Neural cell (in vitro differentiated cells): ENCODE measurements at regions not wholly inside any gene's neighbourhood (a gene's known extent, or its start where the extent isn't known, plus 50 kb on each side); places are given as distances from the start of the nearest gene placed in this dataset.

Experiments
- H2AFZ ChIP-seq: fragments of 200-600, 300-800 bp; sonication (generic), shearing (Covaris generic); 2 replicates; pipeline ENCODE4 v1.6.0; 2014; ENCODE audit warnings: low read depth, mild to moderate bottlenecking, antibody characterized with exemption, low read length, moderate library complexity
- H3F3A ChIP-seq: fragments of 200-600 bp; shearing (Covaris generic); 2 replicates; pipeline ENCODE4 v1.6.1; 2016; ENCODE audit warnings: mild to moderate bottlenecking, moderate library complexity, mixed read lengths, antibody characterized with exemption, low read length; ENCODE audit not compliant: insufficient read depth, poor library complexity, severe bottlenecking
- H3K27ac ChIP-seq: fragments of 200-600, 300-800 bp; sonication (generic), shearing (Covaris generic); 2 replicates; pipeline ENCODE4 v1.5.1; 2014; ENCODE audit warnings: mild to moderate bottlenecking, low read length, moderate library complexity
- H3K27me3 ChIP-seq: fragments of 300-800, 200-600 bp; sonication (generic), shearing (Covaris generic); 2 replicates; pipeline ENCODE4 v1.6.0; 2014; ENCODE audit warnings: mild to moderate bottlenecking, low read depth, low read length, moderate library complexity; ENCODE audit not compliant: insufficient read depth
- H3K36me3 ChIP-seq: fragments of 300-800, 200-600 bp; sonication (generic), shearing (Covaris generic); 2 replicates; pipeline ENCODE4 v1.5.1; 2014; ENCODE audit warnings: mild to moderate bottlenecking, antibody characterized with exemption, low read length, moderate library complexity; ENCODE audit not compliant: insufficient read depth
- H3K4me2 ChIP-seq: fragments of 300-800, 200-600 bp; sonication (generic), shearing (Covaris generic); 2 replicates; pipeline ENCODE4 v1.6.0; 2014; ENCODE audit warnings: mild to moderate bottlenecking, low read length
- H3K4me3 ChIP-seq: fragments of 300-800, 200-600 bp; sonication (generic), shearing (Covaris generic); 2 replicates; pipeline ENCODE4 v1.5.1; 2014; ENCODE audit warnings: mild to moderate bottlenecking, low read length, moderate library complexity
- H3K79me2 ChIP-seq: fragments of 200-600 bp; shearing (Covaris generic); replicated peaks from 2 replicates; pipeline ENCODE4 v1.6.0; 2014; ENCODE audit warnings: mild to moderate bottlenecking, low read length, moderate library complexity; ENCODE audit not compliant: insufficient read depth
- H3K9ac ChIP-seq: fragments of 300-800, 200-600 bp; sonication (generic), shearing (Covaris generic); 2 replicates; pipeline ENCODE4 v1.6.1; 2016; ENCODE audit warnings: mild to moderate bottlenecking, low read length, mixed read lengths
- H3K9me2 ChIP-seq: fragments of 200-600 bp; shearing (Covaris generic); 2 replicates; pipeline ENCODE4 v1.6.1; 2016; ENCODE audit warnings: mild to moderate bottlenecking, low read length, mixed read lengths; ENCODE audit not compliant: insufficient read depth
- H3K9me3 ChIP-seq: fragments of 200-600, 300-800 bp; sonication (generic), shearing (Covaris generic); 2 replicates; pipeline ENCODE4 v1.6.1; 2016; ENCODE audit warnings: mild to moderate bottlenecking, mixed run types, low read length, moderate library complexity, mixed read lengths
- H4K20me1 ChIP-seq: fragments of 200-600 bp; shearing (Covaris generic); 2 replicates; pipeline ENCODE4 v1.6.1; 2016; ENCODE audit warnings: mild to moderate bottlenecking, mixed run types; ENCODE audit not compliant: insufficient read depth
- EP300 ChIP-seq: fragments of 450-650 bp; conservative IDR thresholded peaks from 2 replicates; pipeline ENCODE4 v1.6.1; 2014; ENCODE audit warnings: antibody characterized with exemption, mild to moderate bottlenecking, moderate library complexity; ENCODE audit not compliant: poor library complexity, severe bottlenecking
- EZH2 ChIP-seq: fragments of 200-600, 300-800 bp; shearing (Covaris generic), sonication (generic); IDR thresholded peaks from 2 replicates; pipeline ENCODE4 v1.6.1; 2014; ENCODE audit warnings: antibody characterized with exemption, low read length, borderline replicate concordance, mild to moderate bottlenecking; ENCODE audit not compliant: insufficient read depth, poor library complexity, severe bottlenecking
- MXI1 ChIP-seq: fragments of 450-650 bp; conservative IDR thresholded peaks from 2 replicates; pipeline ENCODE4 v1.6.1; 2014; ENCODE audit warnings: antibody characterized with exemption, mild to moderate bottlenecking; ENCODE audit not compliant: poor library complexity, severe bottlenecking
- POLR2AphosphoS5 ChIP-seq: IDR thresholded peaks from 2 replicates; pipeline ENCODE4 v1.6.1; 2012
- RAD21 ChIP-seq: fragments of 450-650 bp; conservative IDR thresholded peaks from 2 replicates; pipeline ENCODE4 v1.6.1; 2014; ENCODE audit warnings: antibody characterized with exemption, mild to moderate bottlenecking, moderate library complexity
- SMC3 ChIP-seq: fragments of 450-650 bp; conservative IDR thresholded peaks from 2 replicates; pipeline ENCODE4 v1.6.1; 2014; ENCODE audit warnings: antibody characterized with exemption, mild to moderate bottlenecking, moderate library complexity; ENCODE audit not compliant: poor library complexity
- TAF1 ChIP-seq: IDR thresholded peaks from 2 replicates; pipeline ENCODE4 v1.6.1; 2012; ENCODE audit warnings: low read depth
- TF ChIP-seq, protein P1 (sequence below): fragments of 450-650 bp; IDR thresholded peaks from 2 replicates; pipeline ENCODE4 v1.5.1; 2014; ENCODE audit warnings: antibody characterized with exemption, mild to moderate bottlenecking, moderate library complexity; ENCODE audit not compliant: poor library complexity, severe bottlenecking
- TF ChIP-seq, protein P2 (sequence below): IDR thresholded peaks from 2 replicates; pipeline ENCODE4 v1.6.1; 2012; ENCODE audit warnings: borderline replicate concordance

DNA sequence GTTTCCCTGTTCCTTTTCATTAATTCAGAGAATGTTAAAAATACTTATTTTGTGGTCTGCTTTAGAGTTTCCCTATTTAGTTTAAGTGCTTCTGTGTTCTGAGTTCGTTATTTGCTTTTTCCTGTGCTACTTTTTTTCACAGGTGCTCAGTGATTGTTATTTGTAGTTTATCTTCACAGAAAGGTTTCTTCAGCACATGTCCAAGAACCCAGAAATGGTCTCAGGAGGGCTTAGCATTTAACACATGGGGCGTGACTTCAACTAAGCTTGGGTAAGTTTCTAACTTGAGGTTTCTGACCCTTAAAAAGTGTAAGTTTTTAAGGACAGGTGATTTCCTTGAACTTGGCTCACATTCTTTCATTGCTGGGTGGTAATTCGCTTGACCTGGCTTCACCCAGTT, 157.3 kb downstream of the AASDHPPT start:
- no peaks in the 10 kb centered on the region for H3K27me3 ChIP-seq
- no peak overlapping the region for H3K27ac ChIP-seq
- H3K4me2 ChIP-seq = no peak overlapping the region
- H3K9me3 ChIP-seq = no peaks in the 10 kb centered on the region
- H3K79me2 ChIP-seq = no peaks in the 10 kb centered on the region
- H3F3A ChIP-seq = no peaks in the 10 kb centered on the region
- H4K20me1 ChIP-seq = no peaks in the 10 kb centered on the region
- no peaks in the 10 kb centered on the region for H3K9me2 ChIP-seq
- TF ChIP-seq, protein P1, sequence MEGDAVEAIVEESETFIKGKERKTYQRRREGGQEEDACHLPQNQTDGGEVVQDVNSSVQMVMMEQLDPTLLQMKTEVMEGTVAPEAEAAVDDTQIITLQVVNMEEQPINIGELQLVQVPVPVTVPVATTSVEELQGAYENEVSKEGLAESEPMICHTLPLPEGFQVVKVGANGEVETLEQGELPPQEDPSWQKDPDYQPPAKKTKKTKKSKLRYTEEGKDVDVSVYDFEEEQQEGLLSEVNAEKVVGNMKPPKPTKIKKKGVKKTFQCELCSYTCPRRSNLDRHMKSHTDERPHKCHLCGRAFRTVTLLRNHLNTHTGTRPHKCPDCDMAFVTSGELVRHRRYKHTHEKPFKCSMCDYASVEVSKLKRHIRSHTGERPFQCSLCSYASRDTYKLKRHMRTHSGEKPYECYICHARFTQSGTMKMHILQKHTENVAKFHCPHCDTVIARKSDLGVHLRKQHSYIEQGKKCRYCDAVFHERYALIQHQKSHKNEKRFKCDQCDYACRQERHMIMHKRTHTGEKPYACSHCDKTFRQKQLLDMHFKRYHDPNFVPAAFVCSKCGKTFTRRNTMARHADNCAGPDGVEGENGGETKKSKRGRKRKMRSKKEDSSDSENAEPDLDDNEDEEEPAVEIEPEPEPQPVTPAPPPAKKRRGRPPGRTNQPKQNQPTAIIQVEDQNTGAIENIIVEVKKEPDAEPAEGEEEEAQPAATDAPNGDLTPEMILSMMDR = no peak
- TF ChIP-seq TAF1 (no peak), RAD21 (no peak), EZH2 (no peak), SMC3 (no peak), POLR2AphosphoS5 (no peak), EP300 (no peak), MXI1 (no peak)
- TF ChIP-seq, protein P2, sequence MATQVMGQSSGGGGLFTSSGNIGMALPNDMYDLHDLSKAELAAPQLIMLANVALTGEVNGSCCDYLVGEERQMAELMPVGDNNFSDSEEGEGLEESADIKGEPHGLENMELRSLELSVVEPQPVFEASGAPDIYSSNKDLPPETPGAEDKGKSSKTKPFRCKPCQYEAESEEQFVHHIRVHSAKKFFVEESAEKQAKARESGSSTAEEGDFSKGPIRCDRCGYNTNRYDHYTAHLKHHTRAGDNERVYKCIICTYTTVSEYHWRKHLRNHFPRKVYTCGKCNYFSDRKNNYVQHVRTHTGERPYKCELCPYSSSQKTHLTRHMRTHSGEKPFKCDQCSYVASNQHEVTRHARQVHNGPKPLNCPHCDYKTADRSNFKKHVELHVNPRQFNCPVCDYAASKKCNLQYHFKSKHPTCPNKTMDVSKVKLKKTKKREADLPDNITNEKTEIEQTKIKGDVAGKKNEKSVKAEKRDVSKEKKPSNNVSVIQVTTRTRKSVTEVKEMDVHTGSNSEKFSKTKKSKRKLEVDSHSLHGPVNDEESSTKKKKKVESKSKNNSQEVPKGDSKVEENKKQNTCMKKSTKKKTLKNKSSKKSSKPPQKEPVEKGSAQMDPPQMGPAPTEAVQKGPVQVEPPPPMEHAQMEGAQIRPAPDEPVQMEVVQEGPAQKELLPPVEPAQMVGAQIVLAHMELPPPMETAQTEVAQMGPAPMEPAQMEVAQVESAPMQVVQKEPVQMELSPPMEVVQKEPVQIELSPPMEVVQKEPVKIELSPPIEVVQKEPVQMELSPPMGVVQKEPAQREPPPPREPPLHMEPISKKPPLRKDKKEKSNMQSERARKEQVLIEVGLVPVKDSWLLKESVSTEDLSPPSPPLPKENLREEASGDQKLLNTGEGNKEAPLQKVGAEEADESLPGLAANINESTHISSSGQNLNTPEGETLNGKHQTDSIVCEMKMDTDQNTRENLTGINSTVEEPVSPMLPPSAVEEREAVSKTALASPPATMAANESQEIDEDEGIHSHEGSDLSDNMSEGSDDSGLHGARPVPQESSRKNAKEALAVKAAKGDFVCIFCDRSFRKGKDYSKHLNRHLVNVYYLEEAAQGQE = no peak
- H2AFZ ChIP-seq = no peak overlapping the region
- no peaks in the 10 kb centered on the region for H3K36me3 ChIP-seq
- no peak overlapping the region for H3K9ac ChIP-seq
- H3K4me3 ChIP-seq = no peak overlapping the region

DNA sequence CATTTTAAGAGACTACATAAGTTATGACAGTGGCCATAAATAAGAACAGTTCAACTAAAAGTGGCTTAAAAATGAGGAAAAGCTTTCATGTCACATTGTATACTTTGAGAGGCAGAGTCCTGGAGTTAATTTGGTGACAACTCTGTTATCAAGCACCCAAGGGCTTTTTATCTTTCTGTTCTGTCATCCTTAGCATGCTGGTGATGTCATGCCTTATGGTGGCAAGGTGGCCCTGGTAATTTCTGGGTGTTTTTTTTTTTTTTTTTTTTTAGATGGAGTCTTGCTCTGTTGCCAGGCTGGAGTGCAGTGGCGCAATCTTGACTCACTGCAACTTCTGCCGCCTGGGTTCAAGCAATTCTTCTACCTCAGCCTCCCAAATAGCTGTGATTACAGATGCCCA, 158.8 kb downstream of the AASDHPPT start:
- no peaks in the 10 kb centered on the region for H3K27me3 ChIP-seq
- no peak for TF ChIP-seq EP300
- no peak for TF ChIP-seq TAF1
- TF ChIP-seq SMC3 = no peak
- TF ChIP-seq EZH2 = no peak
- no peak for TF ChIP-seq RAD21
- no peak for TF ChIP-seq POLR2AphosphoS5
- TF ChIP-seq, protein P1 = no peak
- H4K20me1 ChIP-seq = no peaks in the 10 kb centered on the region
- no peak overlapping the region for H3K9ac ChIP-seq
- no peaks in the 10 kb centered on the region for H3K79me2 ChIP-seq
- H3F3A ChIP-seq = no peaks in the 10 kb centered on the region
- no peak overlapping the region for H2AFZ ChIP-seq
- no peak overlapping the region for H3K27ac ChIP-seq
- no peak overlapping the region for H3K4me2 ChIP-seq
- H3K4me3 ChIP-seq = no peak overlapping the region
- no peaks in the 10 kb centered on the region for H3K9me2 ChIP-seq
- H3K9me3 ChIP-seq = no peaks in the 10 kb centered on the region
- no peaks in the 10 kb centered on the region for H3K36me3 ChIP-seq
